GM19397 (cell line): ENCODE measurements at regions not wholly inside any gene's neighbourhood (a gene's known extent, or its start where the extent isn't known, plus 50 kb on each side); places are given as distances from the start of the nearest gene placed in this dataset.
"Not testable (repeated sequence)": the region's sequence is repeated elsewhere in the genome, so short reads cannot be mapped to it uniquely, and the experiment has no call there.

Experiments
- ATAC-seq: cut with Tn5 transposase; IDR thresholded peaks from one replicate; pipeline ENCODE4 v1.9.1; 2021; ENCODE audit warnings: mild to moderate bottlenecking, moderate library complexity; ENCODE audit not compliant: unreplicated experiment

- not testable (repeated sequence) for ATAC-seq
These were observed 330.0 kb downstream of the CBLN1 start for GRCh38 chr16:48951621-48952125.

- no peak for ATAC-seq
These were observed 331.5 kb downstream of the CBLN1 start for GRCh38 chr16:48950184-48950583.

DNA sequence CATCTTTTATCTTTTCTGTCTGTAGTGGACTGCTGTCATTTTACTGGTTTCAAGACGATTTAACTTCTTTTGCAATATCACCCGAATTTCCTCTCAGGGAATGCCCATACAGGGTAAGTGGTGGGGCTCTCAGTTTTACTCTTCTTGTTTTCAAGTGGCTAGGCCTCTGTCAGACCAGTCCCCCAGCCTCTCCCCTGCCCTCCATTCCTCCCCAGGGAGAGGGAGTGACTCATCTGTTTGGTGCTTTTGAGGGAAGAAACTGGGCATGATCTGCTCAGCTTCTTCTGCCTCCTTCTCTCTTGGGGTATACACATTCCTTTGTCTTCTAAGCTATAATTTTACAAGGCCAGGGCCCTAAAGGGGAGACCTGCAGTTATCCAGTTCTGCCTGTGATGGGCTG is 332.0 kb downstream of the CBLN1 start:
- no peak for ATAC-seq

- ATAC-seq = no peak
These were observed 332.7 kb downstream of the CBLN1 start for GRCh38 chr16:48948911-48949310.

GRCh38 chr16:48947371-48947713 is 334.3 kb downstream of the CBLN1 start:
- no peak for ATAC-seq

DNA sequence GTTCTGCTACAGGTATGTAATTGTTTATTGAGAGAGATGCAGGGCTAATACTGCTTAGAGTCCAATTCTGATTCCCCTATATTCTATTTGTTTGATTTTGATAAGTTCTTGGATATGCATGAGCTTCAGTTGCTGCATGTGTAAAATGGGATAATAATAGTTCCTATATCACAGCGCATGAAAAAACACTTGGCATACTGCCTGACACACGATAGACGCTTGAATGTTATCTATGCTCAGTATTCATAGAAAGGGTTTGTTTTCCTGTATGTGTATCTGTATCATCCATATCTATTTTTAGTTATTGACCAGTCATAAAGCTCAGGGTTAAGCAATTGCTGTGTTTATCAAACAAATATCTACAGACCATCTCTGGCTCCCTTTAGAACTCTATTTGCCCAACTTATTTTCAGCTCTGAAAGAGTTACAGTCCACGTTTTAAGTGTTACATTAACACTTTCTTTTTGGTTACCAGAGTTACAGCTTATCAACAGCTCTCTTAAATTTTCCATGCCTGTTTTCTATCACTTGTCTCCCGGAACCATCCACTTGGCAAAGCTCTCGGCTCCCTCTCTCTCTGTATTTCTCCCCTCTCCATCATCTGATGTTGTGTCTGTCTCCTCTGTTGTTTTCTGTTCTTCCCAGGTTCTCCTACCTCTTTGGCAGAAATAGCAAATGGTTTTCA is 334.8 kb downstream of the CBLN1 start:
- no peak for ATAC-seq

DNA sequence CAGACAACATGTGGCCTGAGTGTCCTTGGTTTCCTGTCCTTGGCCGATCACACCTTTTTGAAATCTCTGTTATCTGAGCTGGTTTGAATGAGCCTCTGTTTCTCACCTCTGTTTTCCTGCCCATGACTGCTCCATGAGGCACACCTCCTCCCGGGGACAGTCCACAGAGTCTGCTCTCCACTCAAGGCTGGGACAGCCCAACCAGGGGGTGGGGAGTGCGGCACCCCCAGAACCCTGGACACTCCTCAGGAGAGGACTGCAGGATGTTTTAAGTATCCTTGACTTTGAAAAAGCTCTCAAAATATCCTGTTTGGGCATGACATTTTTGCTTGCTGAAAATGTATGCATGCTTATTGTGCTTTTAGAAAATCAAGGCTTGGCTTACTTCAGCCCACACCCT is 333.0 kb upstream of the N4BP1 start:
- ATAC-seq = no peak

GRCh38 chr16:48936811-48937210 is 326.8 kb upstream of the N4BP1 start:
- no peak for ATAC-seq

DNA sequence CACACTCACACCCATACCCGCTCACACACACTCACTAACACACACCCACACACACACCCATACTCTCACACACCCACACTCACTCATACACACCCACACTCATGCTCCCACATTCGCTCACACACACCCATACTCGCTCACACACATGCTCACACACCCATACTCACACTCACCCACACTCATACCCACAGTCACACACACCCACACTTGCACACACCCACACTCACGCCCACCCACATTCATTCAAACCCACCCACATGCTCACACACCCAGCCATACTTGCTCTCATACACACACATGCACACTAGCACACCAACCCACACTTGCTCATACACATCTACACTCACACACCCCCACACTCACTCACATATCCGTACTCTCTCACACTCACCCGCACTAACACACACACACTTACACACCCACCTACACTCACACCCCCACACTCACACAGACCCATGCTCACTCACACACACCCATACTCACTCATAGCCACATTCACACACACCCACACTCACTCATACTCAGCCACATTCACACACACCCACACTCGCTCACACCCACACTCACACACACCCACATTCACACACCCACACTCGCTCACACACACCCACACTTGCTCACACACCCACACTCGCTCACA is 322.4 kb upstream of the N4BP1 start:
- no peak for ATAC-seq

- ATAC-seq = no peak
These were observed 321.1 kb upstream of the N4BP1 start for GRCh38 chr16:48930951-48931553.

DNA sequence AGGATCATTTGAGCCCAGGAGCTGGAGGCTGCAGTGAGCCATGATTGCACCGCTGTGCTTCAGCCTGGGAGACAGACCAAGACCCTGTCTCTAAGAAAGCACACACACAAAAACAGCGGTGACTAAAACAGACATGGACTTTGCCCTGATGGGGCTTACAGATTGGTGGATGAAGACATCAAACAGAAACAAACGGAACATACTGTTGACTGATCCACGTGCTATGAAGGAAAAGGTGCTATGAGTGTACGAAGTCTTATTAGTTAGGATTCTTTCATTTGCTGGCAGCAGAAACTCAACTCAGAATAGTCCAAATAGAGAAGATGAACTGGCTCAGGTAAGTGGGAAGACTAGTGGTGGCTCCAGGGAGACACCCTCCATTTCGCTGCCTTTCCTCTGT is 309.8 kb upstream of the N4BP1 start:
- no peak for ATAC-seq

GRCh38 chr16:48918520-48919258 is 308.7 kb upstream of the N4BP1 start:
- ATAC-seq = no peak

GRCh38 chr16:48916566-48916965 is 306.6 kb upstream of the N4BP1 start:
- ATAC-seq = no peak

DNA sequence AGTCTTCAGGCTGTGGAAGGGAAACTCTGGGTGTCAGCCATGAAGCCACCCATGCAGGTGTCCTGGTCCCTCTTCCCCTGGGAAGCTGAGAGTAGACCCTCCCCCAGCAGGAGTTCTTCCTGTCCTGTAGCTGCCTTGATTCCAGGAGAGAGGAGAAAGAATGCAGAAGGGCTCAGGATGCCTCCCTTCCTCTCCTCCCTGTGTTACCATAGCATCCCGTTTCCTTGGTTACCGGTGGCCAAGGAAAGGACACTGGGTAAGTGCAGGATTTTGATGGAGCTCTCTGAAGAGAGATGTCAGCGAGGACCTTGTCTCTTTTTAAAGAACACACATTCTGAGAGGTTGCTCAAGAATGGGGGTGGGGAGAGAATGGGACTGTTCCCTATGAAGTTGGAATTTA is 304.1 kb upstream of the N4BP1 start:
- ATAC-seq = no peak

GRCh38 chr16:48913384-48913783 is 303.4 kb upstream of the N4BP1 start:
- no peak for ATAC-seq

- no peak for ATAC-seq
These were observed 302.4 kb upstream of the N4BP1 start for GRCh38 chr16:48912360-48912759.

DNA sequence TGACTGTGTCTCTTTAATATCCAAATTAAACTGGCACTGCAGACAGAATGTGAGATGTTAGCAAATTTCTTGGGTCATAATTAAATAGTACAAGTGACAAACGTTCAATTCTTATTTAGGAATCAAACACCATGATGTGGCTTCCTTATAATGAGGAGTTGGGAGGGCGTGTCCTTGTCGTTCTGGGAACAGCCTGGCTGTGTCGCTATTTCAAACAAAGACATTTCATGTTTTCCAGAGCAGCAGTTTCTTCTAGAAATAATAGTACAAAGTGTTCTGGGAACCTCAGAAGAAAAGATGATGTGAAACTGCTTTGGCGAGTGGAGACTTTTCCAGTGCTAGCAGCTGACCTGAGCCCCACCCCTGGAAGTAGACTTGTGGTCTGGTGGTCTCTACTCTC is 301.7 kb upstream of the N4BP1 start:
- ATAC-seq = no peak

DNA sequence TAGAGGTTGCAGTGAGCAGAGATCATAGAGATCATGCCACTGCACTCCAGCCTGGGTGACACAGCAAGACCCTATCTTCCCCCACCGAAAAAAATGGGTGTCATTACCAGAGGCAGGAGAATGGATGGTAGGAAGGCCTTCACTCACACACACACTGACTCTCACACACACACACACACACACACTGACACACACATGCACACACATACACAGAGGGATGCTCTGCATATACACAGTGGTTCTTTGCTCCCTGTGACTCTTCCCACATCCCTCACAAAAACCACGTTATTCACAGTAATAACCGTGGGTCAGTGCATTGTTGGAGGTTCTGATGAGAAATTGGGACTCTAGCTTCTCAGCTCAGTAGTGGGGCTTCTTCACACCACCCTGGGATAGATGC is 300.2 kb upstream of the N4BP1 start:
- no peak for ATAC-seq

DNA sequence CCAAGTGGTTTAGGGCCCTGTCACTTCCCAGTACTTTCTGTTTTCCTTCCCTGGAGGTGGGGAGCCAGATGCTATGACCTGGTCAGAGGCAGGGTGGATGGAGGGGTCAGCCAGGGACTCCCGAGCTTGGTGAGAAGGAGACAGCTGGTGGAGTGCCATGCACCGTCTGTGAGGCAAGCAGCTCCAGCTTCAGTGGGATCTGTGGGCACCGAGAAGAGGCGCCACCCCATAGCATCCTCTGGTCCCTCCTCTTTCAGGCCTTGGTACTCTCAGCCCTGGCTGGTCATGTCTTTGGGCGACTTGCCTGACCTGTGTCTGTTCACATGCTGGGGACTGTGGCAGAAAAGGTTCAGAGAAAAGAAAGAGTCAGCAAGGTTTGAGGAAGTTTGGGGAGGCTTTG is 299.3 kb upstream of the N4BP1 start:
- no peak for ATAC-seq

DNA sequence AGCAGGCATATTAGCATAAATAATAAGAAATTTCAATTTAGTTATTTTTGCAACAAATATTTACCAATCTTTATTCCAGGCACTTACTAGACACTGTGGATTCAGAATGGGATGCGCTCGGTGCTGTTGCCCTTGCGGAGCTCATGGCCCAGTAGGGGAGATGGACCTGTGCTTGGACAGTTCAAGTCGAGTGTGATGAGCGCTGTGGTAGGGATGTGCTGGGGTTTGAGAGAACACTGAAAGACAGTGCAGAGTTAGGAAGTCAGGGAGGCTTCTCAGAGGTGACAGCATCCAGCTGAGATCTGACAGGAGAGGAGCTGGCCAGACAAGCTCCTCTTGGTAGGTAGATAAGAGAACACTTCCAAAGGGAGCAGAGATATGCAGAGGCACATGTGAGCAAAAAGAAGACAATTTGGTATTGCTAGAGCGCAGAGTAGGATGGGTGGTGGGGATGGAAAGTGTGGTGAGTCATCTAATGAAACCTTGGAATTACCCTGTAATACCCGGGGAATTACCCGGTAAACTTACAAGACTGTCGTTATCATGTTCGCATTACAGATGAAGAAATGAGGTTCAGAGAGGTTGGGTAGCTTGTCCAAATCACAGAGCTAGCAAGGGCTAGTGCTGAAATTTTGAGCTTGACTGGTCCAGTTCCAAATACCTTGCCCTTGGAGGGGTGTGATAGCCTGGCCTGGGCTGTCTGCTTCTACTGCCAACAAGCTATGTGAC is 298.1 kb upstream of the N4BP1 start:
- peak; percentile 50 for ATAC-seq
